Endodermal cell (in vitro differentiated cells): ENCODE measurements at regions not wholly inside any gene's neighbourhood (a gene's known extent, or its start where the extent isn't known, plus 50 kb on each side); places are given as distances from the start of the nearest gene placed in this dataset.

Experiments
- DNase-seq: peaks from one replicate; pipeline ENCODE4 v3.0.0-alpha.2; 2017
- H3K27ac ChIP-seq: 2 replicates; pipeline ENCODE4 v1.5.1; 2013; ENCODE audit warnings: mild to moderate bottlenecking, low read depth, low read length, moderate library complexity
- H3K27me3 ChIP-seq: 2 replicates; pipeline ENCODE4 v1.6.1; 2013; ENCODE audit warnings: mild to moderate bottlenecking, low read length, moderate library complexity; ENCODE audit not compliant: insufficient read depth, control insufficient read depth, poor library complexity, severe bottlenecking
- H3K36me3 ChIP-seq: 2 replicates; pipeline ENCODE4 v1.7.0; 2013; ENCODE audit warnings: mild to moderate bottlenecking, low read length, moderate library complexity; ENCODE audit not compliant: control insufficient read depth, insufficient read depth
- H3K4me1 ChIP-seq: one replicate; pipeline ENCODE4 v1.7.0; 2013; ENCODE audit warnings: low read length; ENCODE audit not compliant: control insufficient read depth, insufficient read depth
- H3K4me3 ChIP-seq: 2 replicates; pipeline ENCODE4 v1.5.1; 2013; ENCODE audit warnings: mild to moderate bottlenecking, low read length, moderate library complexity
- H3K9ac ChIP-seq: 2 replicates; pipeline ENCODE4 v1.6.1; 2013; ENCODE audit warnings: mild to moderate bottlenecking, low read length, moderate library complexity; ENCODE audit not compliant: poor library complexity, severe bottlenecking; ENCODE audit errors: extremely low read depth
- H3K9me3 ChIP-seq: 2 replicates; pipeline ENCODE4 v1.6.1; 2013; ENCODE audit warnings: mild to moderate bottlenecking, low read length, moderate library complexity; ENCODE audit not compliant: control insufficient read depth
- H3K27ac Mint-ChIP-seq: 2 replicates; pipeline ENCODE4 v1.8.0; 2020; ENCODE audit warnings: mixed read lengths
- H3K27me3 Mint-ChIP-seq: 2 replicates; pipeline ENCODE4 v1.8.0; 2021; ENCODE audit warnings: mild to moderate bottlenecking, mixed read lengths; ENCODE audit not compliant: insufficient read depth
- H3K36me3 Mint-ChIP-seq: 2 replicates; pipeline ENCODE4 v1.8.0; 2020; ENCODE audit warnings: low read depth, mixed read lengths
- H3K4me1 Mint-ChIP-seq: 2 replicates; pipeline ENCODE4 v1.8.0; 2020; ENCODE audit warnings: mixed read lengths
- H3K4me3 Mint-ChIP-seq: 2 replicates; pipeline ENCODE4 v1.8.0; 2020; ENCODE audit warnings: mild to moderate bottlenecking, moderate library complexity, mixed read lengths
- H3K9me3 Mint-ChIP-seq: 2 replicates; pipeline ENCODE4 v1.8.0; 2020; ENCODE audit warnings: mild to moderate bottlenecking, mixed read lengths
- WGBS, 2 experiments: methylation state at CpG; one replicate each; pipeline versions ENCODE4 v1.1.5 to v1.1.7; 2013; ENCODE audit warnings: missing lambda C conversion rate in 2 of 2, mixed read lengths in 1 of 2; ENCODE audit not compliant: insufficient coverage in 1 of 2, insufficient read length in 1 of 2; 5-methylcytosine and 5-hydroxymethylcytosine counted together
- TF ChIP-seq, protein P1 (sequence below): fragments of 200-600 bp; sonication (generic); conservative IDR thresholded peaks from 2 replicates; pipeline ENCODE4 v1.5.0; 2021; ENCODE audit warnings: antibody characterized with exemption, mild to moderate bottlenecking

DNA sequence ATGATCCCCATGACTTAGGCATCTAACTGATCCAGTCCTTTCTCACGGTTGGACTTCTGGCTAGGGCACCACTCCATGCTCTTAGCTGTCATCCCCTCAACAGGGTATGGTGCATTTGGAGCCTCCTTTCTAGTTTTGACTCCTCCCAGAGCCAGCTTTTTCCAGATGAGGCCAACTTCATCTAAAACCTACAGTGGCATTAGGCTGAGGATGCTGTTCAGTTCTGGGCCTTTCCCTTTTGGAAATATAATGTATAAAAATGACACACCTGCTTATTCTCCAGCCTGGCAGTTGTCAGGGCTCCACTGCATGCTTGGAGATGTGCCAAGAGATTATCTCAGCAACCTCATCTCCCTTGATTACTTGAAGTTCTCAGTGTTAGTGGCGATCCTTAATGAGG lies 239.7 kb downstream of the EMP1 start:
- Mint-ChIP-seq H3K36me3 (no peaks in the 10 kb centered on the region), H3K4me1 (peaks cover 70% of the 10 kb centered on the region), H3K9me3 (no peaks in the 10 kb centered on the region), H3K4me3 (no peak overlapping the region), H3K27ac (peak overlapping the region; percentile 53), H3K27me3 (peaks cover 10% of the 10 kb centered on the region)
- H3K27ac ChIP-seq, result no peak overlapping the region
- H3K27me3 ChIP-seq, result no peaks in the 10 kb centered on the region
- peaks cover 27% of the 10 kb centered on the region for H3K4me1 ChIP-seq
- H3K36me3 ChIP-seq, result no peaks in the 10 kb centered on the region
- no peak overlapping the region for H3K4me3 ChIP-seq
- WGBS, 2 experiments, result 34 to 88% methylated on average over 1 to 2 of the region's 2 CpGs
- peak overlapping the region; percentile 28 for H3K9ac ChIP-seq
- TF ChIP-seq, protein P1, sequence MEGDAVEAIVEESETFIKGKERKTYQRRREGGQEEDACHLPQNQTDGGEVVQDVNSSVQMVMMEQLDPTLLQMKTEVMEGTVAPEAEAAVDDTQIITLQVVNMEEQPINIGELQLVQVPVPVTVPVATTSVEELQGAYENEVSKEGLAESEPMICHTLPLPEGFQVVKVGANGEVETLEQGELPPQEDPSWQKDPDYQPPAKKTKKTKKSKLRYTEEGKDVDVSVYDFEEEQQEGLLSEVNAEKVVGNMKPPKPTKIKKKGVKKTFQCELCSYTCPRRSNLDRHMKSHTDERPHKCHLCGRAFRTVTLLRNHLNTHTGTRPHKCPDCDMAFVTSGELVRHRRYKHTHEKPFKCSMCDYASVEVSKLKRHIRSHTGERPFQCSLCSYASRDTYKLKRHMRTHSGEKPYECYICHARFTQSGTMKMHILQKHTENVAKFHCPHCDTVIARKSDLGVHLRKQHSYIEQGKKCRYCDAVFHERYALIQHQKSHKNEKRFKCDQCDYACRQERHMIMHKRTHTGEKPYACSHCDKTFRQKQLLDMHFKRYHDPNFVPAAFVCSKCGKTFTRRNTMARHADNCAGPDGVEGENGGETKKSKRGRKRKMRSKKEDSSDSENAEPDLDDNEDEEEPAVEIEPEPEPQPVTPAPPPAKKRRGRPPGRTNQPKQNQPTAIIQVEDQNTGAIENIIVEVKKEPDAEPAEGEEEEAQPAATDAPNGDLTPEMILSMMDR, result no peak
- H3K9me3 ChIP-seq, result no peaks in the 10 kb centered on the region
- DNase-seq, result no peak

DNA sequence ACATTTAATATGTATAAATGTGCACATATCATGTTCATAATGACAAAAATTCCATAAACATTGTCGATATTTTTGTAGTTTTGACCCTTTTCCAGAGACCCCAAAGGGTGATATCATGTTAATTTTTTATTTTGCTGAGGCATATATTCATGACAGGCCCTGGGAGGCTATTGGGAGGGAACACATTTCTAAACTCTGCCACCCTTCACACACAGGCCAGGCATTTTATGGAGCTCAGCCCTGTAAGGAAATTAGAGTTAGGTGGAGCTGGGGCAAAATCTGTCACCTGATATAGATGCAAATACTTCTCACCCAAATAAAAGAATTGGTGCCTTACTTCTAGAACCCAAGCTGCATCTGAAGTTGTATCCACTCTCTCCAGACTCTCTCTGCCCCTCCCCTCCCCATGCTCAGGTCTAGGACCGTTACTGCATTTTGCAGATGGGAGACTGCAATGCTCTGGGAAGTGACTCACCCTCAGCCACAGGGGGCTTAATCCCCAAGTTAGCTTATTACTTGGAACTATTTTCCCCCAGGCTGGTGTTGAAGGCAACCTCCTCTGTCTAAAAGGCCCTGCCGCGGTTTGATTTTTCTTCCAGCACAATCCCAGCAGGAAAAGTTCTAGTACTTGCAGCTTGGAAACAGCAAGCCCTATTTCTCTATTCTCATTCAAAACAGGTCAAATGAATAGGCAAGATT lies 238.9 kb downstream of the EMP1 start:
- H3K27ac Mint-ChIP-seq, result peak overlapping the region; percentile 44
- no peak overlapping the region for H3K4me3 ChIP-seq
- H3K4me1 Mint-ChIP-seq, result peaks cover 68% of the 10 kb centered on the region
- H3K9me3 Mint-ChIP-seq, result no peaks in the 10 kb centered on the region
- H3K27me3 ChIP-seq, result no peaks in the 10 kb centered on the region
- H3K27me3 Mint-ChIP-seq, result peaks cover 10% of the 10 kb centered on the region
- TF ChIP-seq, protein P1, result no peak
- H3K36me3 Mint-ChIP-seq, result no peaks in the 10 kb centered on the region
- DNase-seq, result peak; percentile 82
- H3K9ac ChIP-seq, result no peak overlapping the region
- no peaks in the 10 kb centered on the region for H3K9me3 ChIP-seq
- 10 to 35% methylated on average over 2 to 4 of the region's 4 CpGs for WGBS, 2 experiments
- no peak overlapping the region for H3K27ac ChIP-seq
- peaks cover 26% of the 10 kb centered on the region for H3K4me1 ChIP-seq
- H3K4me3 Mint-ChIP-seq, result no peak overlapping the region
- no peaks in the 10 kb centered on the region for H3K36me3 ChIP-seq

DNA sequence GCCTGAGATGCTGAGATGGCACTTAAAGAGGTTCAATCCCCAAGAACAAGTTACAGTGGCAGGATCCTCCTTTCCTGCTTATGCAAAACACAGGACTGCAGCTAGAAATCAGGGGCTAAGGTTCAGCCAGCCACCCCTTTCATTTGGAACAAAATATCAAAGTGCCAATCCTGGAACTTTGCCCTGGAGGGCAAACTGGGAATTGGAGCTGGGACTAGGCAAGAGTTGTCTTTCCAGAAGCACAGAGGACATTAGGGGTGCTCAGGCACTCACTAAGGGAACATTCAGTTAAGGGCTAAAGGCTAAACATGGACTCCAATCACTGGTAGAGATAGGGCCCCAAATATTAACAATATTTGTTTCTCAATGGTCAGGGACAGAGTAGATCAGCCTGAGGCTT lies 237.2 kb downstream of the EMP1 start:
- no peak overlapping the region for H3K4me3 Mint-ChIP-seq
- no peaks in the 10 kb centered on the region for H3K36me3 Mint-ChIP-seq
- peaks cover 66% of the 10 kb centered on the region for H3K4me1 Mint-ChIP-seq
- Histone ChIP-seq H3K4me1 (peaks cover 26% of the 10 kb centered on the region), H3K9me3 (no peaks in the 10 kb centered on the region), H3K27me3 (no peaks in the 10 kb centered on the region), H3K4me3 (no peak overlapping the region), H3K27ac (no peak overlapping the region), H3K9ac (no peak overlapping the region), H3K36me3 (no peaks in the 10 kb centered on the region)
- H3K9me3 Mint-ChIP-seq, result no peaks in the 10 kb centered on the region
- TF ChIP-seq, protein P1, result peak; percentile 46
- H3K27ac Mint-ChIP-seq, result no peak overlapping the region
- H3K27me3 Mint-ChIP-seq, result peaks cover 22% of the 10 kb centered on the region
- DNase-seq, result no peak
